Ishikawa (cell line): ENCODE measurements at regions not wholly inside any gene's neighbourhood (a gene's known extent, or its start where the extent isn't known, plus 50 kb on each side); places are given as distances from the start of the nearest gene placed in this dataset.

Source experiments
- EP300 ChIP-seq: IDR thresholded peaks from 2 replicates; pipeline ENCODE4 v1.6.1; 2012; ENCODE audit warnings: borderline replicate concordance
- FOXM1 ChIP-seq: IDR thresholded peaks from 2 replicates; pipeline ENCODE4 v1.6.1; 2012; ENCODE audit warnings: low read depth, borderline replicate concordance
- NFIC ChIP-seq: IDR thresholded peaks from 2 replicates; pipeline ENCODE4 v1.6.1; 2012
- RAD21 ChIP-seq: IDR thresholded peaks from 2 replicates; pipeline ENCODE4 v1.6.1; 2012; ENCODE audit warnings: low read depth
- TAF1 ChIP-seq: IDR thresholded peaks from 2 replicates; pipeline ENCODE4 v1.6.1; 2012; ENCODE audit warnings: low read depth, mild to moderate bottlenecking
- YY1 ChIP-seq: IDR thresholded peaks from 2 replicates; pipeline ENCODE4 v1.6.1; 2012; ENCODE audit warnings: low read depth
- ZBTB7A ChIP-seq: IDR thresholded peaks from 2 replicates; pipeline ENCODE4 v1.6.1; 2012; ENCODE audit warnings: low read depth
- TF ChIP-seq, protein P1 (sequence below): IDR thresholded peaks from 2 replicates; pipeline ENCODE4 v1.6.1; 2012; ENCODE audit warnings: low read depth, mild to moderate bottlenecking

DNA sequence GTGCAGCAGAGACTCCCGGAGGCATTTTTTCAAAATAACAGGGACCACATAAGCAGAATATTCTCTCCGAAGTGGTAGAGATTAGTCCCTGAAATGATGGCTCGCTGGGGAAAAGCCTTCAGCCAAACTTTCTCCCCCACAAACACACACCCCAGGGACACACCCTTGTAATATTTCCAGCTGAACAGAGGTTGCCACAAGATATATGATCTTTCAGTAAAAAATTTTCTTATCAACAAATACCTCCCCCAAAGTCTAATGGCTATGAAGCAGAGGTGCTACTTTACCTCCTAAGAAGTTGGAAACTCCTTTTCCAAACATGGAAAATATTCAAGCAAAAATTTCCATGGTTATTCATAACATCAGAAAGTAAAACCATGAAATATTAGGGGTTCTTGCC, 190.2 kb upstream of the PALMD start:
- TF ChIP-seq EP300 (no peak), YY1 (no peak), TAF1 (no peak), RAD21 (no peak), NFIC (no peak), ZBTB7A (no peak), FOXM1 (no peak)
- TF ChIP-seq, protein P1, sequence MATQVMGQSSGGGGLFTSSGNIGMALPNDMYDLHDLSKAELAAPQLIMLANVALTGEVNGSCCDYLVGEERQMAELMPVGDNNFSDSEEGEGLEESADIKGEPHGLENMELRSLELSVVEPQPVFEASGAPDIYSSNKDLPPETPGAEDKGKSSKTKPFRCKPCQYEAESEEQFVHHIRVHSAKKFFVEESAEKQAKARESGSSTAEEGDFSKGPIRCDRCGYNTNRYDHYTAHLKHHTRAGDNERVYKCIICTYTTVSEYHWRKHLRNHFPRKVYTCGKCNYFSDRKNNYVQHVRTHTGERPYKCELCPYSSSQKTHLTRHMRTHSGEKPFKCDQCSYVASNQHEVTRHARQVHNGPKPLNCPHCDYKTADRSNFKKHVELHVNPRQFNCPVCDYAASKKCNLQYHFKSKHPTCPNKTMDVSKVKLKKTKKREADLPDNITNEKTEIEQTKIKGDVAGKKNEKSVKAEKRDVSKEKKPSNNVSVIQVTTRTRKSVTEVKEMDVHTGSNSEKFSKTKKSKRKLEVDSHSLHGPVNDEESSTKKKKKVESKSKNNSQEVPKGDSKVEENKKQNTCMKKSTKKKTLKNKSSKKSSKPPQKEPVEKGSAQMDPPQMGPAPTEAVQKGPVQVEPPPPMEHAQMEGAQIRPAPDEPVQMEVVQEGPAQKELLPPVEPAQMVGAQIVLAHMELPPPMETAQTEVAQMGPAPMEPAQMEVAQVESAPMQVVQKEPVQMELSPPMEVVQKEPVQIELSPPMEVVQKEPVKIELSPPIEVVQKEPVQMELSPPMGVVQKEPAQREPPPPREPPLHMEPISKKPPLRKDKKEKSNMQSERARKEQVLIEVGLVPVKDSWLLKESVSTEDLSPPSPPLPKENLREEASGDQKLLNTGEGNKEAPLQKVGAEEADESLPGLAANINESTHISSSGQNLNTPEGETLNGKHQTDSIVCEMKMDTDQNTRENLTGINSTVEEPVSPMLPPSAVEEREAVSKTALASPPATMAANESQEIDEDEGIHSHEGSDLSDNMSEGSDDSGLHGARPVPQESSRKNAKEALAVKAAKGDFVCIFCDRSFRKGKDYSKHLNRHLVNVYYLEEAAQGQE: no peak
